GM12873 (cell line): ENCODE measurements at regions not wholly inside any gene's neighbourhood (a gene's known extent, or its start where the extent isn't known, plus 50 kb on each side); places are given as distances from the start of the nearest gene placed in this dataset.

ENCODE experiments used
- TF ChIP-seq, protein P1 (sequence below): IDR thresholded peaks from 2 replicates; pipeline ENCODE4 v1.5.1; 2012; ENCODE audit warnings: low read depth, mild to moderate bottlenecking, moderate library complexity, low read length, control low read depth; ENCODE audit not compliant: insufficient read depth; ENCODE audit errors: missing control alignments

DNA sequence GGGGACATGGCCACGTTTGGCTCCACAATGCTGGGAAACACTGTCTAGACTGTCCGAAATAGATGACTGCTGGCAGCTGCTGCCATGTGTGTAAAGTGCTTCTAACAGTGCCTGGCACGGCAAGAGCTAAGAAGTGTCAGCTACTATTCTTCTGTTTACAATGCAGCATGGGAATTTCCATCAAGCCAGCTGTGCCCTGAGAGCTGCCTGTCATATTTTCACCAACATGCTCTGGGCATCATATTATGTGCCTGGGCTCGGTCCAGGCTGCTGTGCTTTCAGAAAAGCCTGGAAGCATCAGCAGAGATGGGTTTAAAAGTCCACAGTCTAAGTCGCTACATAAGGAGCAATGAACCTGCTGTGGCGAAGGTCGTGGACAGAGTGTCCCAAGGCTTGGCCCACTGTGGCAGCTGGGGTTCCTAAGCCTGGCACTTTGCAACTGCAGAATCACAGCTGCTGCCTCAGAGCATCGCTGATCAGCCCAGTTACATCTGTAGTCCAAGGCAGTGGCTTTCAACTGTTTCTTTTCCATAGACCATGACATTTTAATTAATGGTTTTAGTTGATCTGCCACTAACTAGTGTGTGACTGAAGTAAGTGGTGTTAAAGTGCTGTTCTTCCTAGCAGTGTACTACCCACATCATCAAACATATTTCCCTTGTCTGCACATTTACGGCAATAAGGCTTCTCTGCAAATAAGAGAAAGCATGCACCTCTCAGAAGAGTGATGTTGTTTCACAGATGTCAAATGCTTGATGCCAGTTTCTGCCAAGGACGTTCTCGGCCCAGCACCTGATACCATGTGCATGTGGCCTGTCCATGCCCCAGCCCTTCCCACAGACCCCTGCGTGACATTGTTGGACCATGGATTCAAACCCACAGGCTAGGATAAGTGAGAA is 95.7 kb upstream of the C1QTNF9B start:
- TF ChIP-seq, protein P1, sequence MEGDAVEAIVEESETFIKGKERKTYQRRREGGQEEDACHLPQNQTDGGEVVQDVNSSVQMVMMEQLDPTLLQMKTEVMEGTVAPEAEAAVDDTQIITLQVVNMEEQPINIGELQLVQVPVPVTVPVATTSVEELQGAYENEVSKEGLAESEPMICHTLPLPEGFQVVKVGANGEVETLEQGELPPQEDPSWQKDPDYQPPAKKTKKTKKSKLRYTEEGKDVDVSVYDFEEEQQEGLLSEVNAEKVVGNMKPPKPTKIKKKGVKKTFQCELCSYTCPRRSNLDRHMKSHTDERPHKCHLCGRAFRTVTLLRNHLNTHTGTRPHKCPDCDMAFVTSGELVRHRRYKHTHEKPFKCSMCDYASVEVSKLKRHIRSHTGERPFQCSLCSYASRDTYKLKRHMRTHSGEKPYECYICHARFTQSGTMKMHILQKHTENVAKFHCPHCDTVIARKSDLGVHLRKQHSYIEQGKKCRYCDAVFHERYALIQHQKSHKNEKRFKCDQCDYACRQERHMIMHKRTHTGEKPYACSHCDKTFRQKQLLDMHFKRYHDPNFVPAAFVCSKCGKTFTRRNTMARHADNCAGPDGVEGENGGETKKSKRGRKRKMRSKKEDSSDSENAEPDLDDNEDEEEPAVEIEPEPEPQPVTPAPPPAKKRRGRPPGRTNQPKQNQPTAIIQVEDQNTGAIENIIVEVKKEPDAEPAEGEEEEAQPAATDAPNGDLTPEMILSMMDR: no peak

DNA sequence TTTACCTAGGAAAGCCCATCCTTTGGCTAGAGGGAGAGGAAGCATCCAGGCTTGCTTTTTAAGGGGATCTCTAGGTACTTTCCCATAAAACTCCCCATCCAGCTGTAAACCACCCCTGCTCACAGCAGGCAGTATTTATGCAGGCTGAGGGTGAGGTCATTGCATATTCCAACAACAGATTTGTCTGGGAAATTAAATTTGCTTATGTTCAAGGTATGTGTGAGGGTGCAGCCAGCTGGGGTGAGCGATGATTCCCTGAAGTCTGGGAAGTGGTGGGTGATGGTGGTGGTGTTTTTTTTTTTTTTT is 96.3 kb upstream of the C1QTNF9B start:
- TF ChIP-seq, protein P1: no peak

DNA sequence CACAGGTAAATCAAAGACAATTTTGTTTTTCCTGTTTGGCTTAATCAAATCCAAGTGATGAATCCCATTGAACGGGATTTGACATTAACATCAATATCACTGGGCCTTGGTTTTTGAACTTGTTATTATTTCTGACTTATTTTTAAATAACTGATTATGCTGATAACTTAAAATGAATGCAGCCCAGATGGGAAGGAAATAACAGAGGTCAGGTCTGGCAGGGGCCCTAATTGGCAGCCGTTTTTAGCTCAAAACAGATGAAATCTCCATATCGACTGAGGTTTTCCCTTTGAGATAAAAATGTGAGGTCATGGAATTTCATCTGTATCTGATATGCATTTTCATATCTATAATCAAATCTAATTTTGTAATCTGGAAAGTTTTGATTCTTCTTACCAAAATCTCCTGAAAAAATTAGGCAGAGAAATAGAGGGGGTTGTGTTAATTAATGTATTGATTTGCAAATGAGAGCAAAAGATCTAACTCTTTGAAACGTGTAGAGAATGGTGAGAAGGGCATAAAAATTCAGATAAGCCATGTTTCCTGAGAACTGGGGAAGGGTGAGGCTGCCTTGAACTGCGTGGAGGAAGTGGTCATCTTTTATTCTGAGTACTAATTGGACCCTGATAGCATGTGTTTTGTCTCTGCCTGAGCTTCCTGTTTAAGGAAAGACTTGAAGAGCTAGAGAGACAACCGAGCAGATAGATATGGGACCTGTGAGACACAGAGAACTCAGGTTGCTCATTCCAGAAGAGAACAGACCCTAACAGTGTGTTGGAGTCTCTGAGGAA is 98.2 kb upstream of the C1QTNF9B start:
- TF ChIP-seq, protein P1: no peak

DNA sequence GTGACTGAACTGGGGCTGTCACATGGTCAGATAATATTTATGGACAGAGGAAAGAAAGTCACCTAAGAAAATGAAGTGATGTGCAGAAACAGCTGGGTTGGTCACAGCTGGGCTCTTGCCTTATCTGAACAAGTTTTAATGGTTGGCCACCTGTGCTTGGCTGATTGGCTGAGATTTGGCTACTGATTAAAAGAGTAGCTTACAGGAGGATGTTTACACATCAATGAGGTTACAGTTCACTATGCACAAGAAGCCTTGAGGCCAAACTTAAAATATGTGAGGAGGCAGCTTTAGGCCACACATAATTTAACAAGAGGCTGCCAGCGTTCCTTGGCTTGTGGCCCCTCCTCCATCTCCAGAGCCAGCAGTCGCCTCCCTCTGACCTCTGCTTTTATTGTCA is 99.2 kb upstream of the C1QTNF9B start:
- TF ChIP-seq, protein P1: no peak

DNA sequence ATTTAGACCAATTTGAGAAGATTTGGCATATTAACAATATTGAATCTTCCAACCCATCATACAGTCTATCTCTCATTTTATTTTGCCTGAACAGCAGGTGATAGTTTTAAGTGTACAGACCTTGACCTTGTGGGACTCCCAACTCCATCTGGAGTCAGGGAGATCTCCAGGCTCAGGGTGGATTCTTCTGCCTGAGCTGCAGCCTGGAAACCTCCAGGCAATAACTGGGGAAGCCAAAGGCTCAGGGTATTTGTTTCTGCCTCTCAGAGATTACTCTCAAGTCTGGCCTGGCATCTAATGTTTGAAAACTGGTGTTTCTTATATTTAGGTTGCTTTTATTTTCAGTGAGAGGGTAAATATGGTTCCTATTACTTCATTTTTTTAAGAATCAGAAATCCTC is 102.1 kb upstream of the C1QTNF9B start:
- TF ChIP-seq, protein P1: no peak

DNA sequence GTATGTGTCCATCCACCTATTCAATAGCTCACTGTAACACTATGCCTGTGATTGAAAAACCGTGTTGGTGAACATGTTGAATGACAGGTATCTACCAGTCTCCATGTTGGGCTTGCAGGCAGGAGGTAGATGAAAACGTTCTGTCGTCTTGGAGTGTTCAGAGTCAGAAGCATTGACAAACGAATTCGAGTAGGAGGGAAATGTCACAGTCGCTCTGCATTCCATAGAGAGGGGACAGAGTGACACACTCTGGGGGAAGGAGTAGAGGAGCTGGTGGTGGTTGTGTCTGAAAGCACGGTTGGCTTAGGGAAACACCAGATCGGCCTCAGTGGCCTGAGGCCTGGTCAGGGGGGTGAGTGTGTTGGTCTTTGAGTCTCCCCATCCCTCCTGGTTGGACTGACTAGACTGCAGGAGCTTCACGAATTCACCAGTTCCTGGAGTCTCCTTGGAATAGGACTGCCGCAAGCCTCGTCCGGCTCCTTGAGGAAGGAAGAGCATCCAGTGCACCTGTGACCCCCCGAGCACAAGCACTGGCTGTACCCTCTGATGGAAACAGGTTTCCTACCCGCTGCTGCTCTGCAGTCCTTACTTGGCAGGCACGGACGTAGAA is 105.0 kb upstream of the C1QTNF9B start:
- TF ChIP-seq, protein P1: no peak
